BJ (cell line): ENCODE measurements at regions not wholly inside any gene's neighbourhood (a gene's known extent, or its start where the extent isn't known, plus 50 kb on each side); places are given as distances from the start of the nearest gene placed in this dataset.

Experiments
- CTCF ChIA-PET: fragments of 350-600 bp; formaldehyde crosslinking; extraction: SDS; loops from one replicate; lab custom pipeline; 2021; ENCODE audit warnings: antibody characterized with exemption, inconsistent platforms; lab: Yijun Ruan, JAX
- POLR2A ChIA-PET: fragments of 300-600 bp; sonication (Branson Sonifier 250); formaldehyde crosslinking; extraction: SDS; loops from one replicate; lab custom pipeline; 2021; ENCODE audit warnings: antibody characterized with exemption; lab: Charles Lee
- DNase-seq: peaks from one replicate; pipeline ENCODE4 v3.0.0-alpha.2; 2011; ENCODE audit warnings: low read depth
- H3K27me3 ChIP-seq: 2 replicates; pipeline ENCODE4 v1.6.0; 2011; ENCODE audit warnings: low read length; ENCODE audit not compliant: control insufficient read depth, insufficient read depth
- H3K36me3 ChIP-seq: 2 replicates; pipeline ENCODE4 v1.5.1; 2011; ENCODE audit warnings: low read length; ENCODE audit not compliant: control insufficient read depth, insufficient read depth
- H3K4me3 ChIP-seq: 2 replicates; pipeline ENCODE4 v1.5.1; 2011; ENCODE audit warnings: low read depth, mild to moderate bottlenecking, control low read depth, low read length
- CTCF ChIP-seq: IDR thresholded peaks from 2 replicates; pipeline ENCODE4 v1.5.1; 2011; ENCODE audit warnings: low read depth, mild to moderate bottlenecking, control low read depth, inconsistent platforms, low read length, moderate library complexity; ENCODE audit not compliant: insufficient read depth

DNA sequence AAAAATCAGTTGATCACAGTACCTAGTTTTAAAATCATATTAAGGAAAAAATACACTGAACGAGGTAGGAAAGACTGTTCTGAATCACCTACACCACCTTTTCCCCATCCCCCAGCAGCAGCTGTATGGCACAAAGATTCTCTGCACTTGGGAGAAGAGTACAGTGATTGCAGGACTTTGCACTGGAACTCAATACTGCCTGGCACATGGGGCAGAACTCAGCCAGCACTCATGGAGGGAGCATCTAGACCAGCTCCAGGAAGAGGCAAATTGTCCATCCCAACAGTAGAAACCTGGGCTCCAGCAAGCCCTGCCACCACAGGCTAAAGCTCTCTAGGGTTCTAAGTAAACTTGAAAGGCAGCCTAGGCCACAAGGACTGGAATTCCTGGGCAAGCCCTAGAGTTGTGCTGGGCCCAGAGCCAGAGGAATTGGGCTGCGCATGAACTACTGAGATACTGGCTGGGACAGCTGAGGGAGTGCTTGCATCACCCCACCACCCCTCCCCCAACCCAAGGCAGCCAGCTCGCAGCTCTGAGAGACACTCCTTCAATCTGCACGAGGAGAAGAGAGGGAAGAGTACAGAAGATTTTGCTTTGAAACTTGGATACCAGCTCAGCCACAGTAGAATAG is 654.4 kb upstream of the CDH6 start:
- Histone ChIP-seq H3K36me3 (no peaks in the 10 kb centered on the region), H3K4me3 (no peak overlapping the region), H3K27me3 (no peaks in the 10 kb centered on the region)
- no peak for DNase-seq
- CTCF ChIA-PET: no interaction called here
- POLR2A ChIA-PET: no interaction called here
- no peak for TF ChIP-seq CTCF

GRCh38 chr5:30525353-30525752 is 668.1 kb upstream of the CDH6 start:
- POLR2A ChIA-PET: no interaction called here
- H3K4me3 ChIP-seq: no peak overlapping the region
- no peaks in the 10 kb centered on the region for H3K27me3 ChIP-seq
- no peak for TF ChIP-seq CTCF
- no peaks in the 10 kb centered on the region for H3K36me3 ChIP-seq
- DNase-seq: no peak
- CTCF ChIA-PET: no interaction called here

- CTCF ChIA-PET: interaction anchor here (0.6 kb wide), 1 partner anchor 671 kb away, joined by 4 read pairs; no protein-coding TSS in a partner anchor
- TF ChIP-seq CTCF: no peak
Measured at GRCh38 chr5:30524428-30524827, 669.1 kb upstream of the CDH6 start.

DNA sequence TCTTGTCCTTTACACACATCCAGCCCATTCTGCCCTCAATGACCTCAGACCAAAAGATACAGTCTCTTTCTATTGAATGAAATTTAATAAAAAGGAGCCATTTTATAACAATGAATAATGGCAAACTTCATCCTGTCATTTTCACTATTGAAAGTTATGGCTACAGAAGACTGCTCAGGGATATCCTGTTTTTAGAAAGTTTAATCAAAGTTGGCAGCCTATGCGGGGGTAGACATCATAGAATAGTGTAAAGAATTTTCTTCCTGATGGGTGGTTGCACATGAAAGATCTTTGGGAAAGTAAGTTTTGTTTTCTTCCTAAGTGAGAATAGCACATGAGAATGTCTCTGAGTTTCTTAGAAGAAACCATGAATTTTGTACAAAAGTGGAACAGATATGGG is 670.4 kb upstream of the CDH6 start:
- Histone ChIP-seq H3K36me3 (no peaks in the 10 kb centered on the region), H3K4me3 (no peak overlapping the region), H3K27me3 (no peaks in the 10 kb centered on the region)
- ChIA-PET CTCF (no interaction called here), POLR2A (no interaction called here)
- TF ChIP-seq CTCF: no peak
- DNase-seq: no peak

More at GRCh38 chr5:30524428-30524827, 669.1 kb upstream of the CDH6 start:
- POLR2A ChIA-PET: no interaction called here
- DNase-seq: no peak
- Histone ChIP-seq H3K36me3 (no peaks in the 10 kb centered on the region), H3K27me3 (no peaks in the 10 kb centered on the region), H3K4me3 (no peak overlapping the region)

GRCh38 chr5:30505014-30505886 is 688.2 kb upstream of the CDH6 start:
- Histone ChIP-seq H3K27me3 (no peaks in the 10 kb centered on the region), H3K4me3 (no peak overlapping the region), H3K36me3 (no peaks in the 10 kb centered on the region)
- no peak for TF ChIP-seq CTCF
- DNase-seq: no peak
- POLR2A ChIA-PET: no interaction called here
- CTCF ChIA-PET: no interaction called here
